Left forelimb (tissue), 1 donor: ENCODE measurements at regions not wholly inside any gene's neighbourhood (a gene's known extent, or its start where the extent isn't known, plus 50 kb on each side); places are given as distances from the start of the nearest gene placed in this dataset.

Experiments used
- DNase-seq: peaks from one replicate; pipeline ENCODE4 v3.0.0-alpha.2; 2018; ENCODE audit warnings: low spot score

DNA sequence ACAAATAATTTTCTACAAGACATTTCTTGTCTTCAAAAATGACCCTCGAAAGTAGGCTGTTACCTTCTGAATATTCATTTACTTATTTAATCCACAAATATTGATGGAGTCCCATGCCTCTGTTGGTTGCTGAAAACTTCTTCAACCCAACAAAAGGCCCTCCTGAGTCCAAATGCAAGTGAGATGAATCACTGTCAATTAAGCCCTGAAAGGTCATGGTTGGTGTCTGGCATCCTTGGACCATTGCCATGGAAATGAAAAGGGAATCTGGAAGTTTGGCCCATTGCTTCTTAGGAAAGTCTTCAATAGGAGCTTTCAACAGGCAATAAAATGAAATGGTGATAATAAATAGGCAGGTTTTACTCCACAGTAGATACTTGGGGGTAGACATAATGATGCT lies 364.7 kb upstream of the DYNLRB2 start:
- DNase-seq = no peak

DNA sequence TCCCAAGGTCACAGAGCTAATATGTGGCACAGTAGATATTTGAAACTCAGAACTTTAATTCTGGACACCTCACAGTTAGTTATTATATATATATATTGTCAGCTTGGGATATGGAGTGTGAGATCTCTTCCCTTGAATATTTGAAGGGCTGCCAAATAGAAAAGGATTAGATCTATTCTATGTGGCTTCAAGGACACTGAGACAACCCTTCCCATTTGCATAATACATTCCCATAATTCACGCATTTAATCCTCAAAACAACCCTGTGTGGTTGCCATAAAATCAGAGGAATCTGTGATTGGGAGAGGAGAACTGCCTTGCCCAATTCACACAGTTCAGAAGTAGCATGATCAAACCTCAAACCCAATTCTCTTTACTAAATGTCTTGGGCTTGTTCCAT lies 365.8 kb upstream of the DYNLRB2 start:
- DNase-seq = no peak

DNA sequence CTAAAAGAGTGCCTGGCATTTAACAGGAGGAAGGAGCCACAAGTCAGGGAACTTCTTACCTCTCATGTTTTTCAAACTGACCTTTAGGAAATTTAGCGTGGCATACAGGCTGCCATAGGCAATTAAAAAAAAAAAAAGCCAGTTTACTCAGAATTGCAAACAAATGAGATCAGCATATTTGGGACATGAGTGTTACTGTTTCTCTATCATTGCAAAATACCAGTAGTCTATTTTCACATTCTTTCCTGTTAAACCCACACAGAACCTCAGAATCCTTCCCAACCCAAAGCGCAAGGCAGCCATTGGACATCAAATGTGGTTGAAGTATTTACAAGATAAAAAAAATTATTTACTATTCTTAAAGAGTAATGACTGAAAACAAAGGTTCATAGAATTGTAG lies 366.4 kb upstream of the DYNLRB2 start:
- no peak for DNase-seq

DNA sequence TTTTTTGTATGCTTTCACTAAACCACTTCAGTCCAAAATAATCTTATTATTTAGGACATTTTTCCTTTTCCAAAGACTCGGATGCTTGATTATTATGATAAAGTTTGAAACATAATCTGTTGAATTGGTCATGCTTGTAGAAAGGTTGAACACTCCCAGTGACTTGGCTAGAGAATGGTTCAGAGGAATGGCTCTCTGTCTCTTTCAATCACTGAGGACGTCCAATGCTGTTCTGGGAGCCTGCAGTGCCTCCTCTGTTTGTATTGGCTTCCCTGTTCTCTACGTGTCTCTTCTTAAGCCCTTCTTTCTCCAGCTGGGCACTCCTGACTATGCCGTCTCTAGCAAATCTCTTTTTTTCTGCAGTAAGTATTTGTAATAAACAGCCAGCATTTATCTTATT lies 369.0 kb upstream of the DYNLRB2 start:
- no peak for DNase-seq

DNA sequence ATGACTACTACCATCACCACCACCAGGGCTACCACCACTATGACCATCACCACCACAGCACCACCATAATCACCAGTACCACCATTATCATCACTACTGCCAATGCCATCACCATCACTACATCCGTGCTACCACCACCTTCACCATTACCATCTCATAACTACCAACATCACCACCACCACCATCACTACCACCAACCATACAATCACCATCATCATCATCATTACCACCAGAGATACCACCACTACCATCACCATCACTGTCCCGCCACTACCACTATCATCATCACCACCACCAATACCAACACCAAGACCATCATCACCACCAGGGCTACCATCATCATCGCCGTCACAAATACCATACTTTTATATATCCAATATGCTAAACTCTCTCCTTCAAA lies 369.6 kb upstream of the DYNLRB2 start:
- no peak for DNase-seq

DNA sequence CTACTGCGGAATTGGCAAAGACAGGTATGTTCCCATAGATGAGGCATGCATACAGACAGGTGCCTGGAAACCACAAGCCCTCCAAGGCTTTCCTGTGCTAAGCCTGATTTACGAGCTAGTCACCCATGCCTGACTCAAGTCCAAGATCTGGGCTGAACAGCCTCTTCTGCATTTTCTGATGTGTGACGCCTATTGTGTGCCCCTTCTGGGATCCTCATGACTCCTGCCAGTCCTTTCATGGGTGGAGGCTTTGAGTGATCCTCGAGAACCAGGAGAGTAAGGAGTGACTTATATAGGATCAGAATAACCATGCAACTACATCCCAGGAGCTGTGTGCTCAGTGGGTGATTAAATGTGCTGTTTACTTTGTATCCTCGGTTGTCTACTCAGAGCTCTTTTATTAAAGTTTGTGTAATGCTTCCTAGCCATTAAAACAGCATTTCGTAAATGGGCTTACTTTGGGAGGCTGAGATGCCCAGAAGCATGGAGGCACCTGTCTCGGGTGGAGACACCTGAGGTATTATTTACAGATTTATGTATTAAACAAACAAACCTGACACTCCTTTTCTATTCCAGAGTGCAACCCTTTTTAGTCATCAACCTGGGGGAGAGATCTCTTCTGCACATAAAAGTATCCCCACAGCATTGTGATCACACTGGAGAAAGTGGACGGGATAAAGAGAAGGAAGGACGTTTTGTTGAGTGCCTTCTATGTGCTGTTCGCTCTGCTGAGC lies 373.0 kb upstream of the DYNLRB2 start:
- DNase-seq = no peak

DNA sequence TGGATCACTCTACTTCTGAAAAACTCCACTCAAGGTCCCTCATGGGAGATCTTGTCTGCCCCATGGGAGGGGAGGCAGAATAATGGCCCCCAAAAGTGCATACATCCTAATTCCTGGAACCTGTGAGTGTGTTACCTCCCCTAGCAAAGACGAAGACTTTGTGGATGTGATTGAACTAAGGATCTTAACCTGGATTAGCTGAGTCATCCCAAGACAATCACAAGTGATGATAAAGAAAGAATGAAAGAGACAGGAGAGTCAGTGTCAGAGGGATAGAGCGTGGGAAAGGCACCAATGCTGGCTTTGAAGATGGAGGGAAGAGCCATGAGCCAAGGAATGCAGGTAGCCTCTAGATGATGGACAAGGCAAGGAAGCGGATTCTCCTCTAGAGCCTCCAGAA lies 374.7 kb upstream of the DYNLRB2 start:
- no peak for DNase-seq

DNA sequence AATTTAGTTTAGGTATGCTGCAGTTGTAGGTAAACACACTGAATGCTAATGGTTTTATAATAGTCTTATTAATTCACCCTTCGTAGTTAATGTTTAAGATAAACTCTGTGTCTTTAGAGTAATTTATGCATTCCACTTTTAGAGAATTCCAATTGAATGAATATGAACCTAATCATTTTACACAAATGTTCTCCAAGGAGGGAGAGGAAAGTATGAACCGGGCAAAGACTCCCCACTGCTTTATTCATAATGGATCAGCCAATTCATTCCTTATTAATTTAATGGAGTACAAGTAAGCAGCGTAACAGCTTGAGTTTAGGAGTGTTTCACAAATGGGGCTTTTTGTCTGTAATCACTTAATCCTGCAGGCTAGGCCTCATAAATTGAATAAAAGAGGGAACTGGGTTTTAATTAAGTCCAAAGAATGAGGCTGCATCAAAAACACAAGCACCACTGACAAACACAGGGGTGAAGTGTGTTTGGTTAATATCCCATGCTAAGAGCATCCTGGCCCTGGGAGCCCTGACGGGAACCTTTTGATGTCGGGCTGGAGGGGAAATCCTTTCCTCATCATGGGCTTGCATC lies 375.7 kb upstream of the DYNLRB2 start:
- DNase-seq = no peak

DNA sequence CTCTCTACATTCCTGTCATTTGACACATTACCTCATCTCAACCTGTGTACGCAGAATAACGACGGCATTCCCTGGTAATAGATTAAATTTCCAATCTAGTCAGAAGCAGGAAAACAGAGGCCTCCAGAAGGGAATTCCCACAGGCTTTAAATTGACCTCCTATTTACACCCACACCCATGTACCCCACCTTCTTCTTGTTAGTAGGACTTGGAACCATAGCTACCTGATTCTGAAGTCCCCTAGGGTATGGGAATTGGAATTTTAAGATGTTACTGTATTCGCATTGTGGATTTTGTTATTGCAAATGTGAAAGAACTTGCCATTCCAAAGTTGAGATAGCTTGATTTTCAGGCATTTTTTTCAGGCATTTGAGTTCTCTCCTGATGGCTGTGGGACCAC lies 377.5 kb upstream of the DYNLRB2 start:
- DNase-seq = no peak

DNA sequence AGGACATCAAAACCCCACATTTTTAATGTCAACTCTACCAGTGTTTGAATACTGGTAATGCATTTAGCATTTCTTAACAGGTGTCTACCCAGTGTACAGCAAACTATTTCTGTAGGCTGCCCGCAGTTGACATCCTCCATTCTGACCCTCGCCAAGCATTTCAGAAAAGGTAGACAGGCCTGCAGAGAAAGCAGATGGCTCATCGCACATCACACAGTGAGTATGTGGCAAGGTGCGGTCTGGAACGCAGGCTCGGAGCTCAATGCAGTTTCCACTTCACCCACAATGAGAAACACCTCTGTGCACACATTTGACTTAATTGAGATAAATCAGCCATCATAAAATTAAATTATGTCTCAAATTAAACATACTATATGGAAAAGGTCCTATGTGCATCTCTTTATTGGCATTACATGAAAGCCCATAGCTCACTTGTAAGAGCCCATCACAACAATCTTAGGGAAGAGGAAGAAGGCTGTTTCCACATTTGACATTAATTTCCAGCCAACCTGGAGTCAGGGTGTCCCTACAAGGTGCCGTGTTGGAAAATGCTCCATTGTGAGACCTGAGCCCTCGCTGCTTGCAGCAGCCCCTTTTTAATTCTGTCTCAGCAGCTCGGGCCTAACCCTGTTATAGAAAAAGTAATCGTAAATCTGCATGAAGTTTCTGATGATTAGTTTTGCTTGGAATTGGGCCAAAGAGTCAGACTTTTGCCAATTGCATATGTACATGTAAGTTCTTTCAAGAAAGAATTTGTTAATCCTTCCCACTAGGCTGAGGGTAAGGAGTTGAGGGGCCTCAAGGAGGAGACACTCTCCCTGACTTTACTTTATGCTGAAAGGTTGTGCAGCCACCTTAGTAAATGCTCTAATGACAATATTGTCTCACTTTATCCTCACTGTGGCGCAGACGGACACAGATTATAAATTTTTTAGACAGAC lies 378.7 kb upstream of the DYNLRB2 start:
- no peak for DNase-seq

DNA sequence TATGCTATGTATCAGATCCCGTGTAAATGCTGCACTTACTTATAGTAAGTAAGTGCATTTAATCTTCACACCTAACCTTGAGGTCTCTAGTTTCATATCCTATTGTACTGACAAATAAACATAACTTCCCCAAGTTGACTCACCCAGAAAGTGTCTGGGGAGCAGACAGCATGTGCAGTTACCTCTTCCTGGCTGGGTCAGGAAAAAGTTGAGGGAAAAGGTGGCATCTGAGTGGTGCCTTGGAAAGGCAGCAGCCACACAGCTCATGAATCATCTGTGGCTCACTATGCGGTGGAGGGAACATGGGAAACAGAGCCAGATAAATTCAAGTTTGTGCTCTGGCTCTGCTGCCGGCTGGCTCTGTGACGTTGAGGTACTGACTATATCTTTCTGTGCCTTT lies 382.0 kb upstream of the DYNLRB2 start:
- DNase-seq = no peak

DNA sequence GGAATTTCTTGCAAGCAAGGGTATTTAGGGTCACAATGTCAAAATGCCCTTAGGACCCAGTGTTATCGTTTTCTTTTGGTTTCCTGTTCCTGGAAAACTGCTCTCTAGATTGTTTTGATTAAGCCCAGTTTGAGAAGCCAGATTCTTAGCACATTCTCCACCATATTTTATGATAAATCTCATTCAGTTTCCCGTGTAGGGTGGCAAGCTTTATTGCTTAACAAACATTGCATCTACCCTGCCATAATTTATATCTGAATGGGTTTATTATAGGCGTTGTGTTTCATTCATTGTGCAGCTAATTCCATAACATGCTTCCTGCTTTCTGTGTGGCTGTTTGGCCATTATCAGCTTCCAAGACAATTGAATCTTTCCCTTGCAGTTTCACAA lies 389.1 kb upstream of the DYNLRB2 start:
- no peak for DNase-seq

DNA sequence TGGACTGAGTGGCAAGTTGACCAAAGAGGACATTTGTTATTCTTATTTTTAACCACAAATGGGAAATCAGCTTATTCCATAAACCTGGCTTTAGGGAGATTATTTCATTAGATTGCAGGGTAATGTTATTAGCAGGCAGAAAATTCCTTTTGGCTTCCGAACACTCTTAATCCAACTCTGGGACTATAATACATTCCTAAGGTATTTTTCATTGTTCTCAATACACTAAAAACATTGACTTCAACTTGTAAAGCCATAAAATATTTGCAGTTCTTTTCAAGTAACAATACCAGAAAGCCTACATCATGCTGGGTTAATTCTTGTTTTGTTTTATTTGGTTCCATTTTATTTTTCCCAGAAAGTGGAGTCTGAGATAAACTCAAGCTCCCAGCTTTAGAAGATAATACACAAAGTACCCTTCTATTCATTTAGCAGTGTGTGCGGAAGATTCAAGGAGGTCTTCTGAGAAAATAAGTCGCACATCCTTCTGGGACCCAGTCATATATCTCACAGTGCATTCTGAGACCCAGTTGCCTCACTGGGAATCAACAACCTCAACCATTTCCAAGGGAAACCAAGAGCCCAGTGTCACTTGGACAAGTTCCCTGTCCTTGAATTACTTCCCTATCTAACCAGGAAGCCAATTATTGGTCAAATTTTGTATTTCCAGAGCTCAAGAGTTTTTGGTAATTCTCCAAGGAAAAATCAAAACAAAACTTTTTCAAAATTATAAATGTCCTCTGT lies 389.6 kb upstream of the DYNLRB2 start:
- no peak for DNase-seq

DNA sequence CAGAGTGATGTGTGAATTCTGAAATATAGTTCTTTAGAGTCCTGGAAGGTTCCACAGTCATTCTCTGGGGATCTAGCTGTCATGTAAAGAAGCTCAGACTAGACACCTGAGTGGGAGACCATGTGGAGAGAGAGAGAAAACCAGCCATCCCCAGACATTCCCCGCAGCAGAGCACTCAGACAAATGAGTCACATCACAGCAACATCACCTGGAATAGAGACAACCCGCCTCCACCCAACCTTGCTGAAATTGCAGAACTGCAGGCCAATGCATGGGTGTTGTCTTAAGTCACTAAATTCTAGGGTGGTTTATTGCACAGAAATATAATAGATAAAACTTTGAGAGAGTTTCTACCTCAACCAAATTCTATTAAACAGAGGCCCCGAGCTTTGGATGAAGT lies 392.0 kb upstream of the DYNLRB2 start:
- no peak for DNase-seq

DNA sequence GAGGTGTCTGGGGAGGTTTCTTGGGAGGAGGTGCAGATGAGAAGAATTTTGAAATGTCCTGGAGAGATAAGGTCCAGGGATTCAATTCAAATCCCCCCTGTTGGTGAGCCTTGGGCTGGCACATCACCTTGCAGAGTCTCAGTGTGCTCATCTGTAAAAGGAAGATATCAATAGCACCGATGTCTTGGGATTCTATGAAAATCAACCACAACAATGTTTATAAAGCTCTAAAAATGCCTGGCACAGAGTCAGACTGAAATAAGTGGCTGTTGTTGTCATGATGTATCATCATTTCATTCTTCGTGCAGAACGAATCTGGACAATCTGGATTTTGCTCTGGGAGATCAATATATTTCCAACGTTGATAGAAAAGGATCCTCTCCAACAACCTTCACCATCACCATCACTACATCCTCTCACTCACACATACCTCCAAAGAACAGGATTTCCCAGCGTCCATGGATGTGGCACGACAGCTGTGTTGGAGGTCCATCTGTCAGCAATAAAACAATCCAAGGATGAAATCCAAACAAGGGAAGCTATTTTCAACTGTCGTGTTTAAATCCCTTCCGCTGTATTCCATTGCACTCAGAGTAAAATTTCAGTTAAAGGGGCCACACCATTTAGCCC lies 393.7 kb upstream of the DYNLRB2 start:
- no peak for DNase-seq

DNA sequence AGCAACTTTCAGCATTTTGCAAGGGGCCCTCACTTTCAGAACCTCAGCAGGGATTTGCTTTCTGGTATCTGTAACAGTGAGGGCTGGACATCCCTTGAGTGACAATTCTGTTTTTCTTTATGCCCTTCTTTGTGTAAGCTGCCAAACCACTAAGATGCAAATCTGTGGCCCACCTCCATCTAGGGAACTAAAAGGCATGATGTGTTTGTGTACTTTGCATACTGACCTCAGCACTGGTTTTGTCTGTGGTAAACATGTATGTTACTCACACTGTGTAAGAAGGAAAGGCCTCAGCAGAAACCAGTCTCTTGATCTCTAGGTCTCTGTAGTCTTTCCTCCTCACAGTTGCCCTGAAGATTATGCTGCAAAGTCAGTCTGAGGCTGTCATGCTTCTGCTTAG lies 396.6 kb upstream of the DYNLRB2 start:
- no peak for DNase-seq

DNA sequence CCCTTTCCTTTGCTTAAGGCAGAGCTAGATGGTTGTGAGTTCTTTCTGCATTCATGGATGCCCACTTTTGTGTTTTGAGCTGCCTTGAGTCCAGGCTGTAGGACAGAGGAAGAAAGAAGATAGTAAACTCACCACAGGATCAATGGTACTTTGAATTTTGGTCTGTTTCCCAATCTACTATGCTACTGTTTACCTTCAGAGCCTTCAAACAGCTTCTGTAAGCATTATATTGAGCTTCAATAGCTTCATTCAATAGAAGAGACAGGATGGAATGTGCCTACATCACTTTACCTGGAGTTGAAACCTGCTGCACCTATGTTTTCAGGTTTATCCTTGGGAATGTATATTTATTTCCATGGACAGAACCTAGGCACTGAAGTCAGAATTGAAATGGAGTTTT lies 397.9 kb upstream of the DYNLRB2 start:
- no peak for DNase-seq

DNA sequence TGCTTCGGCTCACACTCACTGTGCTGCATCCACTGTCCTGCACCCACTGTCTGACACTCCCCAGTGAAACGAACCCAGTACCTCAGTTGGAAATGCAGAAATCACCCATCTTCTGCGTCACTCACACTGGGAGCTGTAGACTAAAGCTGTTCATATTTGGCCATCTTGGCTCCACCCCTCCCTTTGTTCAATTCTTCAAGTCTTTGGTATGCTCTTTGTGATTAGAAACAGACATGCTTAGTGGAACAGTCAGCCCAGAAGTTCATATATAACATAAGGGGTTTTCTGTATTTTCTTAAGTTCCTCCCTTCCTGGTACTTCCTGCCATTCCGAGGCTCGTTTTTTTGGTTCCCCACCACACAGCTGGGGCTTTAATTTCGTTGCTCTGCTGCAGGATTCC lies 398.5 kb upstream of the DYNLRB2 start:
- no peak for DNase-seq

DNA sequence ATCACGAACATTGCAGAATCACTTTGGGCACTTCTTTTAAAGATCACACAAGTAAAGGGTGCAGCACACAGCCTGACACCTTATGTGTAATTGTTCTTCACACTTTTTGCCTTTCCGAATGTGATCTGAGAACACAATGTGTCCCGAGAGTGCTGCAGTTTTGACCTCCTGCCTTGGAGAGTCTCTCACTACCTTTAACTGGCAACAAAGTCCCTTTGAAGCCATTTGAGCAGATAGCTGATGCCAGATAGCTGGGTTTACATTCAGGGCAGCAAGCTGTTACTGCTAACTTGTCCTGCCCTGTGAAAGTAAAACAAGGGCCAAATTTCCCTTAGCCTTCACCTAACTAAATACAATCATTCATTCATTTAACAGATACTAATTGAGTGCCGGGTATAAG lies 411.0 kb upstream of the DYNLRB2 start:
- no peak for DNase-seq

DNA sequence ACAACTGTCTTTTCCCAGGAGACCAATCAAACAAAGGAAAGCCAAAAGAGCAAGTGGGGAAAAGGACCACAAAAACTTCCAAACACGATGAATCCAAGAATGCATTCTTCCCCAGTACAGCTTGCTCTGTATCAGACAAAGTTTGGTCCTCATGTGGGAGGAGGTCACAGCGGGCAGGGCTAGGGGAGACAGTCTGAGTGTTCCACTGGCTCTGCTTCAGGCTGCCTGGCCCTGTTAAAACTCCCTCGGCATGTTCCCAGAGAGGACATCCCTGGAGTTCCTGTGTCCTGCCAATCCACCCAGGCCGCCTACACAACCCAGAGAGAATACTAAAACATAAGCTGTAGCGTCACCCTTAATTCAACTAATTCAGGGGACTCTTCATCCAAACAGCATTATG lies 415.1 kb upstream of the DYNLRB2 start:
- no peak for DNase-seq

DNA sequence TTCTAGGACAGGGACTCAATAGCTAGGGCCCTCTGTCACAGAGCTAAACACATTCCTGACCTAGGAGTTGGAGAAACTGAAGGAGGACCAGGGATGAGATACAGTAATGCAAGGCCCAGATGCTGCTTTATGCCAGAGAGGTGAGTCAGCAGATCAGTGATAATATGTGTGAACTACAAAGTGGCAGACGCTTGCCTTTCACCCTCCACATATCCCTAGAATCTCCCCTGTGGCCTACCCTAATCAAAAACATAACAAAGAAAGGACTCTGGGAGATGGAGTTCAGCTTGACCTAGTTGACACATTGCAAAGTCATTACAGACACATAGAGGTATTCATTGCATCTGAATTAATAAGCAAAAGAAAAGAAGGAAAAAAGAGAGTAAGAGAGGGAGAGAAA lies 417.6 kb upstream of the DYNLRB2 start:
- no peak for DNase-seq

DNA sequence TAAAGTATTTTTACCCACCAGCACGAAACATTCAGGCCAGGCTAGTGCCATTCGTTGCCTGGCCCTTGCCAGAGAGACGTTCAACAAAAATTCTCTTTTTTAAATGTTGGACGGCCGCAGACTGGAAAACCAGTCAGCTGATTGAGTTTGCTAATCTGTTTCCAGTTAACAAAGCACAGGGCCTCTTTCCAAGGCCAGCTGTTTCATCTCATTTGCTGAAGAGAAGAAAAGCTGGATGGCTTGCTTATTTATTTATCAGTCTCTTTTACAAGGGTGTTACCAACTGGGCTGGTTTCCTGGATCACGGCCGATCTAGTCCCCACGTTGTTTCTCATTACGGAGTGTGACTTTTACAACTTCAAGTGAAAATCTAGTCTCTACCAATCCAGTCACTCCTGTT lies 418.7 kb upstream of the DYNLRB2 start:
- no peak for DNase-seq
